ENCODE measurements at regions not wholly inside any gene's neighbourhood (a gene's known extent, or its start where the extent isn't known, plus 50 kb on each side); places are given as distances from the start of the nearest gene placed in this dataset.

DNA sequence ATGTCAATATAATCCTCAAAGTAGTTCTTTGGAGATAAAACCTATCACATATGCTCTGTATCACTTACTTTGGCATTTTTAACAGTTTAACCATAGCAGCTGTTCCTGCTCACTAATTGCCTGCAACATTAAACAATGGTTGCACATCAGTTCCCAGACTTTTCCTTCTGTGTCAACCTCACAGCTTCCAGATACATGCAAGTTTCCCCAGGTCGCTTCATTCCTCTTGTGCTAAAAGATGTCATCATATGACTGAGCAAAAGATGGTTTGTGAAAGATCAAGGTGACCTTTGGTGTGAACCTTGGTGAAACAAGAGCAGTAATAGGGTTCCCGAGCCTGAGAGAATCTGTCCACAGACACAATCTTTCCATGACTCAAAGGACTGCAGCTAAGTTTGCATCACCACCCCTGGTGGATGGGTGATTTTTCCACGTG lies 500.4 kb upstream of the PAPPA start:
- ChIA-PET POLR2A (ENCODE audit: low non-redundant PET) (no interaction called here), CTCF (interaction anchor here (0.6 kb wide), 1 partner anchor 69 kb away, joined by 6 read pairs; no protein-coding TSS in a partner anchor)
- H3K27ac ChIP-seq: no peak overlapping the region
- DNase-seq (ENCODE audit: low spot score): no peak
- TF ChIP-seq CTCF (conservative IDR thresholded peaks at IDR 0.05; ENCODE audit: low read depth): no peak

DNA sequence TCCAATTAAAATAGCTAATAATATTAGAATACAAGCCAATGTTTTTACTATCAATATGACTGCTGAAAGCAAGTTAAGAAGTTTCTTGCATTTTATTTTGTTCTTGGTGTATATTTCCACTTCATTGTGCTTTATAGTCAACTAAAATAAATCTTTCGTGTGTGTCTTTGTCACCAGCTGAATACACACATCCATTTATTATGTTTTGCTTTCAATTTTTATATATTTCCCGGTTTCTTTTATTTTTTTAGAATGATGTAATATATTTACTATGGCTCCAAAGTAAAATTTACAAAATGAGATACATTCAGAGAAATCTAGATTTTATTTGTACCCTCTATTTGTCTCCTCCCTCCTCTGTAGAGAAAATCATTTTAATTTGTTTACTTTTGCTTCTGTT lies 495.9 kb upstream of the PAPPA start:
- H3K27ac ChIP-seq: no peak overlapping the region
- no peak for DNase-seq (ENCODE audit: low spot score)
- TF ChIP-seq CTCF (conservative IDR thresholded peaks at IDR 0.05; ENCODE audit: low read depth): 0 out of 2 replicates have a peak, but pooled peaks have one; percentile 7
- POLR2A ChIA-PET (ENCODE audit: low non-redundant PET): no interaction called here
- CTCF ChIA-PET: no interaction called here

- H3K27ac ChIP-seq: no peak overlapping the region
- no peak for TF ChIP-seq CTCF (conservative IDR thresholded peaks at IDR 0.05; ENCODE audit: low read depth)
- no peak for DNase-seq (ENCODE audit: low spot score)
- POLR2A ChIA-PET (ENCODE audit: low non-redundant PET): no interaction called here
- CTCF ChIA-PET: no interaction called here
These were observed 488.1 kb upstream of the PAPPA start for GRCh38 chr9:115665519-115665918.

DNA sequence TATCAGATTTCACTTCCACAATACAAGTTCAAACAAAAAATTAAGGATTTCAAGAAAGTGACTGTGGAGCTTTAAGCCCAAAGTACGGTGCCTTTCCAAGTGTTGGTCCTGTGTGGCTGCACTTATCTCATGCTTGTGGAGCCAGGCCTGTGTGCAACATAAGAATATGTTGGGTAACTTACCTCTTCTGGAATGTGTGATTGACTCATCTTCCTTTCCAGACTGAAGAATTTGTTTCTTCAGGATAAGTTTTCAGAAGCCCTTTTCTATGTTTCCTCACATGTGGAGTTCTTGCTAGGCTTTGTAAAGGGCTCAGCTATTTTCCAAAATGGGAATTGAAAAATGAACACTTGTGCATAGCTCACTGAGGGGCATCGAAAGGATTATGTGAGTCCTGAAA lies 485.1 kb upstream of the PAPPA start:
- POLR2A ChIA-PET (ENCODE audit: low non-redundant PET): no interaction called here
- peak overlapping the region; percentile 40 for H3K27ac ChIP-seq
- no peak for TF ChIP-seq CTCF (conservative IDR thresholded peaks at IDR 0.05; ENCODE audit: low read depth)
- CTCF ChIA-PET: interaction anchor here (0.6 kb wide), 1 partner anchor 117 kb away, joined by 3 read pairs; no protein-coding TSS in a partner anchor
- DNase-seq (ENCODE audit: low spot score): peak; percentile 76

- H3K27ac ChIP-seq: peak overlapping the region; percentile 38
- no peak for DNase-seq (ENCODE audit: low spot score)
- ChIA-PET CTCF (interaction anchor here (0.7 kb wide), 1 partner anchor 309 kb away, joined by 4 read pairs; no protein-coding TSS in a partner anchor), POLR2A (ENCODE audit: low non-redundant PET) (no interaction called here)
- no peak for TF ChIP-seq CTCF (conservative IDR thresholded peaks at IDR 0.05; ENCODE audit: low read depth)
These were observed 482.2 kb upstream of the PAPPA start for GRCh38 chr9:115671236-115671962.

GRCh38 chr9:115671963-115672305 lies 481.7 kb upstream of the PAPPA start:
- POLR2A ChIA-PET (ENCODE audit: low non-redundant PET): no interaction called here
- TF ChIP-seq CTCF (conservative IDR thresholded peaks at IDR 0.05; ENCODE audit: low read depth): no peak
- peak overlapping the region; percentile 38 for H3K27ac ChIP-seq
- no peak for DNase-seq (ENCODE audit: low spot score)
- CTCF ChIA-PET: interaction anchor here (0.7 kb wide), 1 partner anchor 309 kb away, joined by 4 read pairs; no protein-coding TSS in a partner anchor

All from RWPE1 (cell line).